ENCODE measurements at regions not wholly inside any gene's neighbourhood (a gene's known extent, or its start where the extent isn't known, plus 50 kb on each side); places are given as distances from the start of the nearest gene placed in this dataset.
"Not testable (repeated sequence)": the region's sequence is repeated elsewhere in the genome, so short reads cannot be mapped to it uniquely, and the experiment has no call there.

GRCh38 chr20:12699374-12700228 is 309.2 kb upstream of the SPTLC3 start:
- no peak for DNase-seq

DNA sequence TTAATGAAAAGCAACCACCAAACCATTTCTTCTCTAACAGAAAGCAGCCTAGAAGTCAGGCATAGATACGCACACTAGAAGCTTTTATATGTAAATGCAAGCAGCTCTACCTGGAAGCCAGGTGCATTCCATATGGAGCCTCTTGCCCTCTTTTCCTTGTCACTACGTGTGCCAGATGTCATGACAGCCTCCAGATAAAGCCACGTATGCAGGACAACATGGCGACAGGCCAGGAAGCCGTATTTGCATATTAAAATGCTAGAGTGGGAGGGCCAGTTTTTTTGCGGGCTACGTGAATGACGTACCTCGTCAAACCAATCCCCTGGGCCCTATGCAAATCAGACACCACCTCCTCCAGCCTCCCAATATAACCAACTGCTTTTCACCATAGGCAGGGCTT is 308.1 kb upstream of the SPTLC3 start:
- DNase-seq: no peak

GRCh38 chr20:12702312-12702711 is 306.5 kb upstream of the SPTLC3 start:
- no peak for DNase-seq

- DNase-seq: no peak
Observed at GRCh38 chr20:12715371-12715770, 293.4 kb upstream of the SPTLC3 start.

GRCh38 chr20:12715991-12716680 is 292.6 kb upstream of the SPTLC3 start:
- no peak for DNase-seq

- no peak for DNase-seq
Observed at GRCh38 chr20:12717061-12717460, 291.7 kb upstream of the SPTLC3 start.

- no peak for DNase-seq
Observed at GRCh38 chr20:12718619-12719018, 290.2 kb upstream of the SPTLC3 start.

DNA sequence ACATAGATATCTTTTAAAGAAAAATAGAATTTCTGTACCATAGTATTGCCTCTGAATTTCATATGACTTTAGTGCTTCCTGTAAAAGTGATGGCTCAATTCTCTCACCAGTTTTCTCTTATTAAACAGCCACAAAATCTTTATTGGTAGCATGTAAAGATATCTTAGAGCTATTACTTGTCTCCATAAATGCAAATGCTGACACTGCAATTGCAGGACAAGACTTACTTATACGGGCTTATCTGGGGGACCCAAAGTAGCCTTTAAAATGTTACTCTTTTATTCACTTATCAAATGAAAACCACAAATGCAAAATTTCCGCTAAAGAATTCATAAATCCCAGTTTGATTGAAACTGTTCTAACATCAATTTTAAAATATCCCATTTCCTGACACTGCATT is 287.1 kb upstream of the SPTLC3 start:
- DNase-seq: no peak

DNA sequence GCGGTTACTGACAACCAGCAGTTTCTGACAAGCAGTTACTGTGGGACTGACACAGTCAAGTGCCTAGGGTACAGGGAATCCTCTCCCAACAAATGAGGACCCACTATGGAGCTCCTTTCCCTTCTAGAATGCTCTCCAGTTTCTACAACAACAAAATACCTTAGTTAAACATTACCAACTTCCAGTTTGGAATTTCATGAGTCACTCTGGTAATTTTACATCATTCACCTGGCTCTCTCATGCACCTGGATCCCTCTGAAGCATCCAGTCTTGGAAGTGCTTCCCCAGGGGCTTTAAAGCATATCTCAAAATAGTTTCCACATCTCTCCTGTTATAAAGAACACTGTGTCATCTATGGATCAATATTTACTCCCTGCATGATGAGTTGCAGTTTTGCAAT is 286.7 kb upstream of the SPTLC3 start:
- no peak for DNase-seq

- DNase-seq: no peak
Observed at GRCh38 chr20:12723811-12724210, 285.0 kb upstream of the SPTLC3 start.

DNA sequence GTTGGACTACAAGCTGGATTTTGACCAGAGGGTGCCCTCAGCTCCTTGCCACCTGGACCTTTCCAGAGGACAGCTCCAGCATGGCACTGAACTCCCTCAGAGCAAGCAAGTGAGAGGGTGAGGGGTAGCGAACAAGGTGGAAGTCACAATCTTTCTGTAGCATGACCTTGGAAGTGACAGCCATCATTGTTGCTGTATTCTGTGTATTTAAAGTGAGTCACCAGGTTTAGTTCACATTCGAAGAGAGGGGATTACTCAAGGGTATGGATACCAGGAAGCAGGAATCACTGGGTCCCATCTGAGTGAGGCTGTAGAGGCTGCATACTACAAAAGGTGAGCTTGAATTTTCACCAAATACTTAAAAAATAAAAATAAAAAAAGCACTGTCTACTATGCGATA is 280.0 kb upstream of the SPTLC3 start:
- DNase-seq: no peak

GRCh38 chr20:12729326-12729725 is 279.4 kb upstream of the SPTLC3 start:
- DNase-seq: no peak

- DNase-seq: no peak
Observed at GRCh38 chr20:12733811-12734210, 275.0 kb upstream of the SPTLC3 start.

DNA sequence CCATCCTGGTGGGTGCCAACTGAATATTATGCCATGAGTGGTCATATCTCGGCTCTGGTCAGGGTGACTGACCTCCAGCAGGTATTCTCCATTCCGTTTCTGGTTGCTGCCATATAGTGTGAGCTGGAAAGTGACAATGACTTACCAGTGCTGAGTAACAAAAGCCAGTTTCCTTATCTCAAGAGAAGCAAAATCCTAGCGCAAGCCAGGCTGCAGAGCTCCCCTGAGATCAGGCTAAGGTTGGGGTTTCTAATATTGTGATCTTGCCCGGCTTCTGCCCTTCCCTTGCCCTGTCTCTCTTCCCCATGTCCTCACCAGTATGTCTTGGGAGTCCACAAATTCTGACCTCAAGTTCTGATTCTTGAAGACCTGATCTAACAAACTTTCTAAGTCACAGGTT is 271.3 kb upstream of the SPTLC3 start:
- DNase-seq: no peak

DNA sequence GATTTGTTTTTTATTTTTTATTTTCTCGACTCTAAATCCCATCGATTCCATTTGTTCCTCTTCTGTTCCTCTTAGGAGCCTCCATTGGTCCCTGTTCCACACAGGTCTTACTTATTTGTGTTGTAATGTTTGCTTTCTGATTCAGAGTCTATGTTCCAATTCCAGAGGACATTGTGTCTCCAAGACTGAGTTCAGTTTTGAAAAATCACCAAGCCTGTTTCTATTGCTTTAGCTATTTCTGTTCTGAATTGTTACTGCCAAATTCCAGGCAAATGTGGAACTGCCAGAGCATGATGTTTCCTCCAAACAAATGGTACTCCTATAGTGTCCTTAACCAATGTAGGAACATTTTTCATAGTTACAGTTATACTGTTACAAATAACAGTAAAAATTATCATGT is 270.9 kb upstream of the SPTLC3 start:
- DNase-seq: no peak

DNA sequence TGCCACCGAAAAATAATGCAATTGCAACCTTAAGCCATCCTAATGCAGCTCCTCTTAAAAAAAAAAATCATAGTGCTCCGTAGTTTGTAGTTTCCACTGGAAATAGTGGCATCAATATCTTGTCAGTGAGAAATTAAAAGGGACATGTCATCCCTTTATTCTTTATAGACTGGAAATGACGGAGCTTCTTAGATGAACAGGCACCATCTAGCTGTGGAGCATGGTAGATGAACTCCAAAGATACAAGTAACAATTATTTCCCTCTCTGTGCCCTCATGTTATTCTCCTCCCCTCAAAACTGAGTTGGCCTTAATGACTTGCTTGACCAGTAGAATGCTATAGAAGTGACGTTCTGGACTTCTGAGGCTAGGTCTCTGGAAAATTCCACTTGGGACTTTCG is 268.1 kb upstream of the SPTLC3 start:
- DNase-seq: no peak

- no peak for DNase-seq
Observed at GRCh38 chr20:12744037-12744436, 264.7 kb upstream of the SPTLC3 start.

- no peak for DNase-seq
Observed at GRCh38 chr20:12748359-12748994, 260.3 kb upstream of the SPTLC3 start.

GRCh38 chr20:12750221-12750620 is 258.6 kb upstream of the SPTLC3 start:
- DNase-seq: no peak

DNA sequence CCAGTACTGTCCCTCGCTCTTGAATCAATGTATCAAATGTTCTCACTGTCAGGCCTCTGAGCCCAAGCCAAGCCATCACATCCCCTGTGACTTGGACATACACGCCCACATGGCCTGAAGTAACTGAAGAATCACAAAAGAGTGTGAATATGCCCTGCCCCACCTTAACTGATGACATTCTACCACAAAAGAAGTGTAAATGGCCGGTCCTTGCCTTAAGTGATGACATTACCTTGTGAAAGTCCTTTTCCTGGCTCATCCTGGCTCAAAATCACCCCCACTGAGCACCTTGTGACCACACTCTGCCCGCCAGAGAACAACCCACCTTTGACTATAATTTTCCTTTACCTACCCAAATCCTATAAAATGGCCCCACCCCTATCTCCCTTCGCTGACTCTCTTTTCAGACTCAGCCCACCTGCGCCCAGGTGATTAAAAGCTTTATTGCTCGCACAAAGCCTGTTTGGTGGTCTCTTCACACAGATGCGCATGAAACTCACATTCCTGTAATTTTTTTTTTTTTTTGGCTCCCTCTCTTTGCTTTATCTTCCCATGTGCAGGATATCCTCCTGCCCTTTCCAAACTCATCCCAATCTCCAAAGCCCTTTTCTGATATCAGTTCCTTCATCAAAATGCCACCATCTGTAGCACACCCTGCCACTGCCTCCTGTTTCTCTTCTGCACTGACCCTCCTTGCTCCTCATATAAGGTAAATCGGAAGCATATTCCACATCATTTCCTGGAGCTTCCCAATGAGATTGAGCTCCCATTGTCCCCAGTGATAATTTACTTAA is 255.7 kb upstream of the SPTLC3 start:
- DNase-seq: not testable (repeated sequence)

- not testable (repeated sequence) for DNase-seq
Observed at GRCh38 chr20:12753742-12754141, 255.0 kb upstream of the SPTLC3 start.

DNA sequence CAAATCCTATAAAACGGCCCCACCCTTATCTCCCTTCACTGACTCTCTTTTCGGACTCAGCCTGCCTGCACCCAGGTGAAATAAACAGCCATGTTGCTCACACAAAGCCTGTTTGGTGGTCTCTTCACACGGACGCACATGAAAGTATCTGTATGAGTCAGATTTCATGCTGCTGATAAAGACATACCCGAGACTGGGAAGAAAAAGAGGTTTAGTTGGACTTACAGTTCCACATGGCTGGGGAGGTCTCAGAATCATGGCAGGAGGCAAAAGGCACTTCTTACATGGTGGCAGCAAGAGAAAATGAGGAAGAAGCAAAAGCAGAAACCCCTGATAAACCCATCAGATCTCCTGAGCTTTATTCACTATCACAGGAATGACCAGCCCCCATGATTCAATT is 249.3 kb upstream of the SPTLC3 start:
- DNase-seq: not testable (repeated sequence)

DNA sequence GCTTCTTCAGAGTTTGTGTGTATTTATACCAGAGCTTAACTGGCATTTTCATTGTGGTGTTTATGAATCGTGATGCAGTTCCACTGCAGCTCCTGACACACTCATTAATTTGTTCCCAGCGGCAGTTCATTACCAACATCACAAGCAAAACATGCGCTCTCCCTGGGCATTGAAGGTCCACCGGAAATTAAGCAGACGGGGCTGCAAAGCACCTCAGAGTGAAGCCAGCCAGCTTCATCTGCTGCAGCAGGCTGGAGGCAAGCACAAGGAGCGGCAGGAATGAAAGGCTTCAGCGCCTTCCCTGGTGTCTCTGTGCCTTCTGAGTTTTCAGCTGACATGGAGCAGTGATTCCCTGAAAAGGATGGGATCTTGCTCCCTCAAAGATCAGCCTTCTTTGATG is 246.0 kb upstream of the SPTLC3 start:
- DNase-seq: no peak
